ENCODE measurements at regions not wholly inside any gene's neighbourhood (a gene's known extent, or its start where the extent isn't known, plus 50 kb on each side); places are given as distances from the start of the nearest gene placed in this dataset.

- ChIA-PET CTCF (no interaction called here), POLR2A (ENCODE audit: low non-redundant PET) (no interaction called here)
- H3K4me3 ChIP-seq (ENCODE audit: low read depth, low read length, poor library complexity, severe bottlenecking), result no peak overlapping the region
- peaks cover 14% of the 10 kb centered on the region for H3K4me1 ChIP-seq (ENCODE audit: insufficient read depth, low read length, poor library complexity, severe bottlenecking)
- no peak for DNase-seq (ENCODE audit: low spot score)
- no peak overlapping the region for H3K27ac ChIP-seq (ENCODE audit: low read depth, low read length, poor library complexity, severe bottlenecking)
- no peaks in the 10 kb centered on the region for H3K27me3 ChIP-seq (replicated peaks; ENCODE audit: insufficient read depth, low read depth, low read length, poor library complexity)
- no peak for TF ChIP-seq EZH2 (IDR thresholded peaks at IDR 0.05; ENCODE audit: borderline replicate concordance, low read depth, low read length, poor library complexity, severe bottlenecking)
- TF ChIP-seq CTCF (conservative IDR thresholded peaks at IDR 0.05; ENCODE audit: low read depth, low read length), result no peak
- intact Hi-C loops (cut with micrococcal nuclease; ENCODE audit: unreplicated experiment), result no loop called here
- no peaks in the 10 kb centered on the region for H3K9me3 ChIP-seq (ENCODE audit: low read depth, low read length, poor library complexity, severe bottlenecking)
- no TSS peak for BruUV-seq (replicated peaks)
- H3K36me3 ChIP-seq (ENCODE audit: insufficient read depth, low read length, poor library complexity, severe bottlenecking), result no peaks in the 10 kb centered on the region
These were observed 179.1 kb downstream of the ZFP36L2 start for GRCh38 chr2:43047187-43047780.

GRCh38 chr2:43045866-43046265 is 180.5 kb downstream of the ZFP36L2 start:
- H3K9me3 ChIP-seq (ENCODE audit: low read depth, low read length, poor library complexity, severe bottlenecking), result no peaks in the 10 kb centered on the region
- ChIA-PET CTCF (no interaction called here), POLR2A (ENCODE audit: low non-redundant PET) (no interaction called here)
- H3K4me1 ChIP-seq (ENCODE audit: insufficient read depth, low read length, poor library complexity, severe bottlenecking), result peaks cover 28% of the 10 kb centered on the region
- H3K4me3 ChIP-seq (ENCODE audit: low read depth, low read length, poor library complexity, severe bottlenecking), result no peak overlapping the region
- no peak overlapping the region for H3K27ac ChIP-seq (ENCODE audit: low read depth, low read length, poor library complexity, severe bottlenecking)
- H3K27me3 ChIP-seq (replicated peaks; ENCODE audit: insufficient read depth, low read depth, low read length, poor library complexity), result no peaks in the 10 kb centered on the region
- H3K36me3 ChIP-seq (ENCODE audit: insufficient read depth, low read length, poor library complexity, severe bottlenecking), result no peaks in the 10 kb centered on the region
- no peak for DNase-seq (ENCODE audit: low spot score)
- intact Hi-C loops (cut with micrococcal nuclease; ENCODE audit: unreplicated experiment), result no loop called here
- TF ChIP-seq CTCF (conservative IDR thresholded peaks at IDR 0.05; ENCODE audit: low read depth, low read length) (no peak), EZH2 (IDR thresholded peaks at IDR 0.05; ENCODE audit: borderline replicate concordance, low read depth, low read length, poor library complexity, severe bottlenecking) (no peak)
- BruUV-seq (replicated peaks), result no TSS peak

GRCh38 chr2:43044093-43044681 is 182.2 kb downstream of the ZFP36L2 start:
- Histone ChIP-seq H3K4me3 (ENCODE audit: low read depth, low read length, poor library complexity, severe bottlenecking) (no peak overlapping the region), H3K27me3 (replicated peaks; ENCODE audit: insufficient read depth, low read depth, low read length, poor library complexity) (no peaks in the 10 kb centered on the region), H3K27ac (ENCODE audit: low read depth, low read length, poor library complexity, severe bottlenecking) (no peak overlapping the region), H3K4me1 (ENCODE audit: insufficient read depth, low read length, poor library complexity, severe bottlenecking) (peaks cover 38% of the 10 kb centered on the region), H3K36me3 (ENCODE audit: insufficient read depth, low read length, poor library complexity, severe bottlenecking) (no peaks in the 10 kb centered on the region), H3K9me3 (ENCODE audit: low read depth, low read length, poor library complexity, severe bottlenecking) (no peaks in the 10 kb centered on the region)
- DNase-seq (ENCODE audit: low spot score), result no peak
- no peak for TF ChIP-seq CTCF (conservative IDR thresholded peaks at IDR 0.05; ENCODE audit: low read depth, low read length)
- no peak for TF ChIP-seq EZH2 (IDR thresholded peaks at IDR 0.05; ENCODE audit: borderline replicate concordance, low read depth, low read length, poor library complexity, severe bottlenecking)
- BruUV-seq (replicated peaks), result no TSS peak
- intact Hi-C loops (cut with micrococcal nuclease; ENCODE audit: unreplicated experiment), result loop anchor here (5.0 kb wide), 1 partner anchor 183 kb away; the partner anchor contains the start of gene ZFP36L2
- ChIA-PET CTCF (no interaction called here), POLR2A (ENCODE audit: low non-redundant PET) (no interaction called here)
